ENCODE measurements at regions not wholly inside any gene's neighbourhood (a gene's known extent, or its start where the extent isn't known, plus 50 kb on each side); places are given as distances from the start of the nearest gene placed in this dataset.
"Not testable (repeated sequence)": the region's sequence is repeated elsewhere in the genome, so short reads cannot be mapped to it uniquely, and the experiment has no call there.

DNA sequence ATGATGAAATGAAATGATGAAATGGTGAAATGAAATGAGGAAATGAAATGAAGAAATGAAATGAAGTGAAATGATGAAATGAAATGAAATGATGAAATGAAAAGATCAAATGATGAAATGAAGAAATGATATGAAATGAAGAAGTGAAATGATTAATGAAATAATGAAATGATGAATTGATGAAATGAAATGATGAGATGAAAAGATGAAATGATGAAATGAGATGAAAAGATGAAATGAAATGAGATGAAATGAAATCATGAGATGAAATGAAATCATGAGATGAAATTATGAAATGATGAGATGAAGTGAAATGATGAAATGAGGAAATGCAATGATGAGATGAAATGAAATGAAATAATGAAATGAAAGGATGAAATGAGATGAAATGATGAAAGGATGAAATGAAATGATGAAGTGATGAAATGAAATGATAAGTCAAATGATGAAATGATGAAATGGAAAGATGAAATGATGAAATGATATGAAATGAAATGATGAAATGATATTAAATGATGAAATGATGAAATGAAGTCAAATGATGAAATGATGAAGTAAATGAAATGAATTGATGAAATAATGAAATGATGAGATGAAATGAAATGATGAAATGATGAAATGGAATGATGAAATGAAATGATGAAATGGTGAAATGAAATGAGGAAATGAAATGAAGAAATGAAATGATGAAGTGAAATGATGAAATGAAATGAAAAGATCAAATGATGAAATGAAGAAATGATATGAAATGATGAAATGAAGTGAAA lies 220.9 kb upstream of the VKORC1L1 start:
- H3K4me3 ChIP-seq (ENCODE audit: low read depth, low read length); DNase-seq (ENCODE audit: low read depth); H3K36me3 ChIP-seq (ENCODE audit: control insufficient read depth, insufficient read depth, low read length); H3K27me3 ChIP-seq (ENCODE audit: control insufficient read depth, insufficient read depth, low read length): not testable (repeated sequence)

DNA sequence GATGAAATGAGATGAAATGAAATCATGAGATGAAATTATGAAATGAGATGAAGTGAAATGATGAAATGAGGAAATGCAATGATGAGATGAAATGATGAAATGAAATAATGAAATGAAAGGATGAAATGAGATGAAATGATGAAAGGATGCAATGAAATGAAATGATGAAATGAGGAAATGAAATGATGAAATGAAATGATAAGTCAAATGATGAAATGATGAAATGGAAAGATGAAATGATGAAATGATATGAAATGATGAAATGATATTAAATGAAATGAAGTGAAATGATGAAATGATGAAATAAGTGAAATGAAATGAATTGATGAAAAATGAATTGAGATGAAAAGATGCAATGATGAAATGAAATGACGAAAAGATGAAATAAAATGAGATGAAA lies 220.2 kb upstream of the VKORC1L1 start:
- not testable (repeated sequence) for DNase-seq (ENCODE audit: low read depth); H3K4me3 ChIP-seq (ENCODE audit: low read depth, low read length); H3K27me3 ChIP-seq (ENCODE audit: control insufficient read depth, insufficient read depth, low read length); H3K36me3 ChIP-seq (ENCODE audit: control insufficient read depth, insufficient read depth, low read length)

- DNase-seq (ENCODE audit: low read depth); H3K27me3 ChIP-seq (ENCODE audit: control insufficient read depth, insufficient read depth, low read length); H3K36me3 ChIP-seq (ENCODE audit: control insufficient read depth, insufficient read depth, low read length); H3K4me3 ChIP-seq (ENCODE audit: low read depth, low read length): not testable (repeated sequence)
These were observed 216.2 kb upstream of the VKORC1L1 start for GRCh38 chr7:65656494-65657188.

DNA sequence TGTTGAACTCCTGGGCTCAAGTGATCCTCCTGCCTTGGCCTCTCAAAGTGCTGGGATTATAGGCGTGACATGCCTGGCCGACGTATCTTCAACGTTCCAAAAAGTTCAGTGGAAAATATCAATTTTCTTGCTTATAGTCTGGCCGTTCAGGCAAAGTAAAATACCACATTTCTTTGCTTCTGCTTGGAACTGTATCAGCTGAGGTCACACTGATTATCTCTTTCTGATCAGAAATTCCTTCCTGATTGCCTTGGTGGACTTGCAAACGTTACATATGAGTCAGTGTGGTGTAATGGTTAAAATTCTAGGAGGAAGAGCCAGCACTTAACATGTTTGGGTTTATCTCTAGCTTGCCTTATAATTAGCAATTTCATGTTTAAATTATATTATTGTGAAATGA lies 189.5 kb upstream of the VKORC1L1 start:
- H3K4me3 ChIP-seq (ENCODE audit: low read depth, low read length); DNase-seq (ENCODE audit: low read depth); H3K36me3 ChIP-seq (ENCODE audit: control insufficient read depth, insufficient read depth, low read length); H3K27me3 ChIP-seq (ENCODE audit: control insufficient read depth, insufficient read depth, low read length): not testable (repeated sequence)

GRCh38 chr7:65699026-65699714 lies 173.7 kb upstream of the VKORC1L1 start:
- DNase-seq (ENCODE audit: low read depth); H3K4me3 ChIP-seq (ENCODE audit: low read depth, low read length); H3K27me3 ChIP-seq (ENCODE audit: control insufficient read depth, insufficient read depth, low read length); H3K36me3 ChIP-seq (ENCODE audit: control insufficient read depth, insufficient read depth, low read length): not testable (repeated sequence)

DNA sequence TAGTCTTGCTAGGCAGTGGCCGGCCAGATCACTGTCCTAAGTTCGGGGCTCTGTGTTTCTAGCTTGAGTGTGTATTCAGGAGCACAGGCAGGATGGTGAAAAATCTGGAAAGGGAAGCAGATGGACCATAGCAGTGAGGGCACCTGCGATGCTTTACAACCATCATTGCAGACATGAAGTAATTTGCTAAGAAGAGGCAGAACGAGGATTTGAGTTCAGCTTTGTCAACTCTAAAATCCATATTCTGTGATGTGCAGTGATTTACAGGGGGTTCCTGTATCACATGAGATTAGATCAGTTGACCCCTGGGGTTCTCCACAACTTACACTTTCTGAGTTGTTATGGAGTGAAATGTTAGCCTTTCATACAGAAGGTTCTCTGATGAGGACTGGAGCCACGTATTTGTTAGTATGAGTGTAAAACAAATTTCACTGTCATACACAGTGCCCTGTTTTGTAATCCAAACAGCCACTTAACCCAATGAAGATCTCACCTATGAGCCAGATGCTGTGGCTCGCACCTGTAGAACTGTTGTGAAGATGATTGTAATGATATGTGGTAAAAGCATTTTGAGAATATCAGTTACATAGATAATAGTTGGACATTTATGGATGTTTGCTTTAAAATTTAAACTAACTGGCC lies 173.0 kb upstream of the VKORC1L1 start:
- not testable (repeated sequence) for H3K36me3 ChIP-seq (ENCODE audit: control insufficient read depth, insufficient read depth, low read length); DNase-seq (ENCODE audit: low read depth); H3K27me3 ChIP-seq (ENCODE audit: control insufficient read depth, insufficient read depth, low read length)

GRCh38 chr7:65719123-65719798 lies 153.6 kb upstream of the VKORC1L1 start:
- not testable (repeated sequence) for H3K27me3 ChIP-seq (ENCODE audit: control insufficient read depth, insufficient read depth, low read length); H3K4me3 ChIP-seq (ENCODE audit: low read depth, low read length); H3K36me3 ChIP-seq (ENCODE audit: control insufficient read depth, insufficient read depth, low read length); DNase-seq (ENCODE audit: low read depth)

More for the DNA sequence above, 173.0 kb upstream of the VKORC1L1 start:
- not testable (repeated sequence) for H3K4me3 ChIP-seq (ENCODE audit: low read depth, low read length)

DNA sequence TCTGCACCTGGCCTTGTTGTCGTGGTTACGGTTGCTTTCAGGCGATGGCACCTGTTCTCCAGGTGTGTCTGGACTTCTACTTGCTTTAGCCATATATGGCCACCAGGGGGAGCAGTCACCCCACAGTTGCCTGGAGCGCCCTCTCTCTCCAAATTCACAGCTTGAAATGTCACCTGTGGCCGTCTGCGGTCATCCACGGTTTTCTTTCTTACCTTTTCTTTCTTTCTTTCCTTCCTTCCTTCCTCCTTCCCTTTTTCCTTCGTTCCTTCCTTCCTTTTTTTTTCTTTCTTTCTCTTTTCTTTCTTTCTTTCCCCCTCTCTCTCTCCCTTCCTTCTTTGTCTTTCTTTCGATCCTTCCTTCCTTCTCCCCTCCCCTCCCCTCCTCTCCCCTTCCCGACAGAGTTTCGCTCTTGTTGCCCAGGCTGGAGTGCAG lies 150.5 kb upstream of the VKORC1L1 start:
- no peak for DNase-seq (ENCODE audit: low read depth)
- H3K27me3 ChIP-seq (ENCODE audit: control insufficient read depth, insufficient read depth, low read length), result no peaks in the 10 kb centered on the region
- no peak overlapping the region for H3K4me3 ChIP-seq (ENCODE audit: low read depth, low read length)
- TF ChIP-seq, protein P1, sequence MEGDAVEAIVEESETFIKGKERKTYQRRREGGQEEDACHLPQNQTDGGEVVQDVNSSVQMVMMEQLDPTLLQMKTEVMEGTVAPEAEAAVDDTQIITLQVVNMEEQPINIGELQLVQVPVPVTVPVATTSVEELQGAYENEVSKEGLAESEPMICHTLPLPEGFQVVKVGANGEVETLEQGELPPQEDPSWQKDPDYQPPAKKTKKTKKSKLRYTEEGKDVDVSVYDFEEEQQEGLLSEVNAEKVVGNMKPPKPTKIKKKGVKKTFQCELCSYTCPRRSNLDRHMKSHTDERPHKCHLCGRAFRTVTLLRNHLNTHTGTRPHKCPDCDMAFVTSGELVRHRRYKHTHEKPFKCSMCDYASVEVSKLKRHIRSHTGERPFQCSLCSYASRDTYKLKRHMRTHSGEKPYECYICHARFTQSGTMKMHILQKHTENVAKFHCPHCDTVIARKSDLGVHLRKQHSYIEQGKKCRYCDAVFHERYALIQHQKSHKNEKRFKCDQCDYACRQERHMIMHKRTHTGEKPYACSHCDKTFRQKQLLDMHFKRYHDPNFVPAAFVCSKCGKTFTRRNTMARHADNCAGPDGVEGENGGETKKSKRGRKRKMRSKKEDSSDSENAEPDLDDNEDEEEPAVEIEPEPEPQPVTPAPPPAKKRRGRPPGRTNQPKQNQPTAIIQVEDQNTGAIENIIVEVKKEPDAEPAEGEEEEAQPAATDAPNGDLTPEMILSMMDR (IDR thresholded peaks at IDR 0.05; ENCODE audit: insufficient read depth, low read length, poor library complexity, severe bottlenecking), result peak; percentile 77
- no peaks in the 10 kb centered on the region for H3K36me3 ChIP-seq (ENCODE audit: control insufficient read depth, insufficient read depth, low read length)

GRCh38 chr7:65727182-65727581 lies 145.7 kb upstream of the VKORC1L1 start:
- not testable (repeated sequence) for H3K27me3 ChIP-seq (ENCODE audit: control insufficient read depth, insufficient read depth, low read length); DNase-seq (ENCODE audit: low read depth); H3K36me3 ChIP-seq (ENCODE audit: control insufficient read depth, insufficient read depth, low read length); H3K4me3 ChIP-seq (ENCODE audit: low read depth, low read length)
